ENCODE measurements at regions not wholly inside any gene's neighbourhood (a gene's known extent, or its start where the extent isn't known, plus 50 kb on each side); places are given as distances from the start of the nearest gene placed in this dataset.
A peak's percentile ranks its signal among the peaks of the same experiment; 100 is the strongest.

DNA sequence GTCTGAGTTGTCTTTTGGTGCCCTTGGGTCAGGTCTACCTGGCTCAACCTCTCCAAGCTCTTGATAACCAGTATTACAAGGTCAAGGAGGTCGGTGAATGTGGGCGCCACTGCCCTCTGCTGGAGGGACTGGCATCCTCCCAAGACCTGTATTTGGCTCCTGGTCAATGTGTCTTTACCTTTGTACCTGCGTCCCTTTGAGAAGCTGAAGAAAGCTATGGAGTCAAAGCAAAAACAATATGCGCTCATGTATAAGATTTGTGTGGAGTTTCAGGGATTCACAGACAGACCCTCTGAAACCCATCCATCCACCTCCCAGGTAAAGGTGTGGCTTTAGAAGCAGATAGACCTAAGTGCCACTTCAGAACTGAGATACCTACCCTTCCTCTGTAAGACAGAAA, 61.8 kb upstream of the NBL1 start:
- H3K4me3 Mint-ChIP-seq = no peak overlapping the region
- Histone ChIP-seq H3K9me3 (replicated peaks in 1 of 2; ENCODE audit: control insufficient read depth in 1 of 2, insufficient read depth in 1 of 2, low read length in 2 of 2) (no peaks in the 10 kb centered on the region), H2AFZ (ENCODE audit: insufficient read depth, low read depth, low read length, poor library complexity, severe bottlenecking) (no peak overlapping the region)

DNA sequence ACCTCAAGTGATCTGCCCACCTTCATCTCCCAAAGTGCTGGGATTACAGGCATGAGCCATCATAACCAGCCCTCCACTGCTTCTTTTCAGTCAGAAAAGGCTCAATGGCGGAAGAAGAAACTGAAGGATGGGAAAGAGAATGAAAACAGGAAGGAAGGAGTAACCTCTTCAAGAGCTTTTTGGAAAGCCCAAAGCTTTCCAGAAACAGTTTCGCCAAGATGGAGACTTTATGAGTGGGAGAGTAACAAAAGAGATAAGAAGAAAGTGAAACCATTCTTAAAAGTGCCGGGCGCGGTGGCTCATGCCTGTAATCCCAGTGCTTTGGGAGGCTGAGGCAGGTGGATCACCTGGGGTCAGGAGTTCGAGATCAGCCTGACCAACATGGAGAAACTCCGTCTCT, 62.7 kb upstream of the NBL1 start:
- 92% methylated on average over 2 of the region's 7 CpGs for WGBS (ENCODE audit: insufficient coverage)
- Histone ChIP-seq H4K20me1 (ENCODE audit: insufficient read depth, low read length) (no peaks in the 10 kb centered on the region), H3K4me3 (replicated peaks in 1 of 3; ENCODE audit: low read depth in 2 of 3, low read length in 3 of 3) (no peak overlapping the region), H3K27ac (ENCODE audit: low read depth in 1 of 2, low read length in 2 of 2) (no peak overlapping the region), H3K27me3 (ENCODE audit: control insufficient read depth in 2 of 2, insufficient read depth in 2 of 2, low read length in 2 of 2) (no peaks in the 10 kb centered on the region), H3K79me2 (ENCODE audit: insufficient read depth, low read length) (no peaks in the 10 kb centered on the region), H3K4me2 (replicated peaks; ENCODE audit: extremely low read depth, low read length, poor library complexity, severe bottlenecking) (no peak overlapping the region), H3K9ac (ENCODE audit: insufficient read depth, low read length, poor library complexity, severe bottlenecking) (no peak overlapping the region), H3K4me1 (ENCODE audit: control insufficient read depth in 1 of 2, insufficient read depth in 2 of 2, low read length in 2 of 2) (peaks cover 25 to 31% of the 10 kb centered on the region in 2 donors), H2AFZ (ENCODE audit: insufficient read depth, low read depth, low read length, poor library complexity, severe bottlenecking) (no peak overlapping the region), H3K9me3 (replicated peaks in 1 of 2; ENCODE audit: control insufficient read depth in 1 of 2, insufficient read depth in 1 of 2, low read length in 2 of 2) (no peaks in the 10 kb centered on the region), H3K36me3 (replicated peaks in 1 of 2; ENCODE audit: control insufficient read depth in 1 of 2, insufficient read depth in 2 of 2, low read length in 2 of 2) (no peaks in the 10 kb centered on the region)
- TF ChIP-seq, protein P1, sequence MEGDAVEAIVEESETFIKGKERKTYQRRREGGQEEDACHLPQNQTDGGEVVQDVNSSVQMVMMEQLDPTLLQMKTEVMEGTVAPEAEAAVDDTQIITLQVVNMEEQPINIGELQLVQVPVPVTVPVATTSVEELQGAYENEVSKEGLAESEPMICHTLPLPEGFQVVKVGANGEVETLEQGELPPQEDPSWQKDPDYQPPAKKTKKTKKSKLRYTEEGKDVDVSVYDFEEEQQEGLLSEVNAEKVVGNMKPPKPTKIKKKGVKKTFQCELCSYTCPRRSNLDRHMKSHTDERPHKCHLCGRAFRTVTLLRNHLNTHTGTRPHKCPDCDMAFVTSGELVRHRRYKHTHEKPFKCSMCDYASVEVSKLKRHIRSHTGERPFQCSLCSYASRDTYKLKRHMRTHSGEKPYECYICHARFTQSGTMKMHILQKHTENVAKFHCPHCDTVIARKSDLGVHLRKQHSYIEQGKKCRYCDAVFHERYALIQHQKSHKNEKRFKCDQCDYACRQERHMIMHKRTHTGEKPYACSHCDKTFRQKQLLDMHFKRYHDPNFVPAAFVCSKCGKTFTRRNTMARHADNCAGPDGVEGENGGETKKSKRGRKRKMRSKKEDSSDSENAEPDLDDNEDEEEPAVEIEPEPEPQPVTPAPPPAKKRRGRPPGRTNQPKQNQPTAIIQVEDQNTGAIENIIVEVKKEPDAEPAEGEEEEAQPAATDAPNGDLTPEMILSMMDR (IDR thresholded peaks at IDR 0.05) = no peak
- H3K4me1 Mint-ChIP-seq = peaks cover 35% of the 10 kb centered on the region
- H3K4me3 Mint-ChIP-seq = peak overlapping the region in 1 of 2 donors; percentile 23
- H3K36me3 Mint-ChIP-seq = no peaks in the 10 kb centered on the region
- no peak for DNase-seq
- peak overlapping the region in 4 of 7 donors; percentile 34 to 76 (median 58) for H3K27ac Mint-ChIP-seq
- H3K9me3 Mint-ChIP-seq = peaks cover 0 to 3% (median 0%) of the 10 kb centered on the region in 7 donors
- intact Hi-C loops (cut with micrococcal nuclease) = loop anchor here in 1 of 2 donors (5.0 kb wide), 1 partner anchor 99 kb away; no protein-coding TSS in a partner anchor
- peaks cover 2 to 18% (median 5%) of the 10 kb centered on the region in 3 donors for H3K27me3 Mint-ChIP-seq (ENCODE audit: low read depth in 3 of 3)

More for the DNA sequence above, 61.8 kb upstream of the NBL1 start:
- DNase-seq = peak; percentile 55 to 74 (median 68)
- TF ChIP-seq, protein P1 (IDR thresholded peaks at IDR 0.05) = peak; percentile 96
- Histone ChIP-seq H3K4me3 (replicated peaks in 1 of 3; ENCODE audit: low read depth in 2 of 3, low read length in 3 of 3) (no peak overlapping the region), H3K27me3 (ENCODE audit: control insufficient read depth in 2 of 2, insufficient read depth in 2 of 2, low read length in 2 of 2) (no peaks in the 10 kb centered on the region), H3K36me3 (replicated peaks in 1 of 2; ENCODE audit: control insufficient read depth in 1 of 2, insufficient read depth in 2 of 2, low read length in 2 of 2) (no peaks in the 10 kb centered on the region), H3K27ac (ENCODE audit: low read depth in 1 of 2, low read length in 2 of 2) (no peak overlapping the region), H4K20me1 (ENCODE audit: insufficient read depth, low read length) (no peaks in the 10 kb centered on the region), H3K79me2 (ENCODE audit: insufficient read depth, low read length) (no peaks in the 10 kb centered on the region), H3K4me1 (ENCODE audit: control insufficient read depth in 1 of 2, insufficient read depth in 2 of 2, low read length in 2 of 2) (peaks cover 25 to 31% of the 10 kb centered on the region in 2 donors), H3K9ac (ENCODE audit: insufficient read depth, low read length, poor library complexity, severe bottlenecking) (no peak overlapping the region), H3K4me2 (replicated peaks; ENCODE audit: extremely low read depth, low read length, poor library complexity, severe bottlenecking) (no peak overlapping the region)
- Mint-ChIP-seq H3K4me1 (peaks cover 35% of the 10 kb centered on the region), H3K27me3 (ENCODE audit: low read depth in 3 of 3) (peaks cover 2 to 16% (median 3%) of the 10 kb centered on the region in 3 donors), H3K27ac (no peak overlapping the region), H3K36me3 (no peaks in the 10 kb centered on the region), H3K9me3 (peaks cover 0 to 3% (median 0%) of the 10 kb centered on the region in 7 donors)
- intact Hi-C loops (cut with micrococcal nuclease) = loop anchor here (1.0 to 5.0 kb wide), 3 partner anchors 100 to 192 kb away; no protein-coding TSS in a partner anchor
- WGBS (ENCODE audit: insufficient coverage) = 20% methylated on average over 1 of the region's 4 CpGs

All from CD14-positive monocyte (primary cell).